Glomerular visceral epithelial cell (primary cell): ENCODE measurements at regions not wholly inside any gene's neighbourhood (a gene's known extent, or its start where the extent isn't known, plus 50 kb on each side); places are given as distances from the start of the nearest gene placed in this dataset.

Experiments used
- DNase-seq: peaks from one replicate; pipeline ENCODE4 v3.0.0-alpha.2; 2016; ENCODE audit errors: extremely low spot score

GRCh38 chr1:18013216-18013615 is 94.4 kb upstream of the IGSF21 start:
- DNase-seq: no peak

- no peak for DNase-seq
Observed at GRCh38 chr1:18015719-18016118, 91.9 kb upstream of the IGSF21 start.

- DNase-seq: no peak
Observed at GRCh38 chr1:18018366-18018765, 89.2 kb upstream of the IGSF21 start.

- no peak for DNase-seq
Observed at GRCh38 chr1:18020021-18020817, 87.4 kb upstream of the IGSF21 start.

GRCh38 chr1:18021242-18021641 is 86.4 kb upstream of the IGSF21 start:
- no peak for DNase-seq

GRCh38 chr1:18032172-18032859 is 75.3 kb upstream of the IGSF21 start:
- no peak for DNase-seq

- no peak for DNase-seq
Observed at GRCh38 chr1:18035145-18035544, 72.5 kb upstream of the IGSF21 start.

- no peak for DNase-seq
Observed at GRCh38 chr1:18037651-18038050, 69.9 kb upstream of the IGSF21 start.

- no peak for DNase-seq
Observed at GRCh38 chr1:18038051-18038450, 69.5 kb upstream of the IGSF21 start.

GRCh38 chr1:18039102-18039501 is 68.5 kb upstream of the IGSF21 start:
- DNase-seq: no peak

- DNase-seq: no peak
Observed at GRCh38 chr1:18041102-18041501, 66.5 kb upstream of the IGSF21 start.

GRCh38 chr1:18041685-18042355 is 65.8 kb upstream of the IGSF21 start:
- DNase-seq: no peak

GRCh38 chr1:18043871-18044270 is 63.7 kb upstream of the IGSF21 start:
- DNase-seq: no peak

- DNase-seq: no peak
Observed at GRCh38 chr1:18045203-18045602, 62.4 kb upstream of the IGSF21 start.

- no peak for DNase-seq
Observed at GRCh38 chr1:18045621-18046020, 62.0 kb upstream of the IGSF21 start.

- no peak for DNase-seq
Observed at GRCh38 chr1:18047122-18047521, 60.5 kb upstream of the IGSF21 start.

- no peak for DNase-seq
Observed at GRCh38 chr1:18049228-18049627, 58.4 kb upstream of the IGSF21 start.

- no peak for DNase-seq
Observed at GRCh38 chr1:18052671-18053070, 54.9 kb upstream of the IGSF21 start.

- DNase-seq: no peak
Observed at GRCh38 chr1:18055156-18055555, 52.4 kb upstream of the IGSF21 start.

GRCh38 chr1:18056545-18056944 is 51.1 kb upstream of the IGSF21 start:
- DNase-seq: no peak

- DNase-seq: no peak
Observed at GRCh38 chr1:18057623-18058022, 50.0 kb upstream of the IGSF21 start.
